ENCODE measurements at regions not wholly inside any gene's neighbourhood (a gene's known extent, or its start where the extent isn't known, plus 50 kb on each side); places are given as distances from the start of the nearest gene placed in this dataset.

DNA sequence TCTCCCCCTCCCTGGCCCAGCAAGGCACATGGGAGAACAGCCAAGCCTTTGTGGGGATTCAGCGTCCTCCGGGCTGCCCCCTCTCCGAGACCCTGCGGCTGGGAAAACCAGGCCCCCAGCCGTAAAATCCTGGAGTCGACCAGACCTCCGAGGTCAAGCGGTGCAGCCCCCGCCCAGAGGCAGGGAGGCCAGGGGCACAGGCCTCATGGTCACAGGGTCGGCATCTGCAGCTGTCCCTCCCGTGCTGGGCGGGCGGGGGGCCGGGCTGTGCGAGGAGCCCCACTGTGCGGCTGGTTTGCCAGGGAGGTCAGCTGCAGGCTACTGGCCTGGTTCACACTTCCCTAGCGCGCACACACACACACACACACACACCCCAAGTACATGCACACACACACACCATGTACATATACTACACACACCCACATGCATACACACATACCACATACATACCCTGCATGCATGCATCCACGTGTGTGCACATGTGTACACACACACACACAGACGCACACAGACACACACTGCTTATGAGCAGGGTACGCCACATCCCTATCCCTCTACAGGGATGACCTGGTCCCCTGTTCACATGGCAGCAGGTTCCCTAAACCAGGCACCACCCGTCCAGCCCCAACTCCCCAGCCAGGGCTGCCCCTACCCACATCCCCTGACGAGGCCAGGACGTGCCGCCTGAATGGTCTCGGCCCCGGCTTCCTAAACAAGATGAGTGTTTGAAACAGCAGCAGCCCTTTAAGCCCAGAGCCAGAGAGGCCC is 108.9 kb upstream of the CIBAR2 start:
- Histone ChIP-seq H3K4me1 (peaks cover 24% of the 10 kb centered on the region), H3K36me3 (no peaks in the 10 kb centered on the region), H3K27ac (no peak overlapping the region), H3K27me3 (no peaks in the 10 kb centered on the region), H3K9me3 (no peaks in the 10 kb centered on the region), H3K4me3 (peak overlapping the region in 1 of 2 donors; percentile 28)
- DNase-seq (ENCODE audit: extremely low spot score in 2 of 2) = no peak
- intact Hi-C loops (cut with DNase I) = no loop called here
- TF ChIP-seq POLR2AphosphoS5 (IDR thresholded peaks at IDR 0.05; ENCODE audit: insufficient read depth in 1 of 2, low read depth in 1 of 2) (no peak), POLR2A (IDR thresholded peaks at IDR 0.05) (no peak)
- TF ChIP-seq, protein P1, sequence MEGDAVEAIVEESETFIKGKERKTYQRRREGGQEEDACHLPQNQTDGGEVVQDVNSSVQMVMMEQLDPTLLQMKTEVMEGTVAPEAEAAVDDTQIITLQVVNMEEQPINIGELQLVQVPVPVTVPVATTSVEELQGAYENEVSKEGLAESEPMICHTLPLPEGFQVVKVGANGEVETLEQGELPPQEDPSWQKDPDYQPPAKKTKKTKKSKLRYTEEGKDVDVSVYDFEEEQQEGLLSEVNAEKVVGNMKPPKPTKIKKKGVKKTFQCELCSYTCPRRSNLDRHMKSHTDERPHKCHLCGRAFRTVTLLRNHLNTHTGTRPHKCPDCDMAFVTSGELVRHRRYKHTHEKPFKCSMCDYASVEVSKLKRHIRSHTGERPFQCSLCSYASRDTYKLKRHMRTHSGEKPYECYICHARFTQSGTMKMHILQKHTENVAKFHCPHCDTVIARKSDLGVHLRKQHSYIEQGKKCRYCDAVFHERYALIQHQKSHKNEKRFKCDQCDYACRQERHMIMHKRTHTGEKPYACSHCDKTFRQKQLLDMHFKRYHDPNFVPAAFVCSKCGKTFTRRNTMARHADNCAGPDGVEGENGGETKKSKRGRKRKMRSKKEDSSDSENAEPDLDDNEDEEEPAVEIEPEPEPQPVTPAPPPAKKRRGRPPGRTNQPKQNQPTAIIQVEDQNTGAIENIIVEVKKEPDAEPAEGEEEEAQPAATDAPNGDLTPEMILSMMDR (IDR thresholded peaks at IDR 0.05) = no peak

DNA sequence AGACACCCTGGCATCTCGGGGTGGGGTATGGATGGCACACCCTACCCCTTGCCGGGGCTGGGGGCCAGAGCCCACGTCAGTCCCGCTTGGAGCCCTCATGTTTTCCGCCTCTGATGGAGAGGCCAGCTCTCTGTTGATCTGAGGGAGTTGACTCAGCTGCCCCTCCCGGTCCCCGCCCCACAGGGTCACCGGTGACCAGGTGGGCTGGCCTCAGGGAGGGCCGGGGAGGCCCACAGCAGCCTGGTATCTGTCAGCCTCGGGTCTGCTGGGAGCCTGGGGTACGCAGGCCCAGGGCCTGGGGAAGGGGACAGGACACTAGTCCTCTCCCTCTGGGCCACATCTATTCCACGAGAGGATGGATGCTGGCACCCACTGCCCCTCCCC is 109.5 kb upstream of the CIBAR2 start:
- Histone ChIP-seq H3K27me3 (no peaks in the 10 kb centered on the region), H3K27ac (no peak overlapping the region), H3K9me3 (no peaks in the 10 kb centered on the region), H3K36me3 (no peaks in the 10 kb centered on the region), H3K4me3 (no peak overlapping the region), H3K4me1 (peaks cover 24% of the 10 kb centered on the region)
- intact Hi-C loops (cut with DNase I) = no loop called here
- DNase-seq (ENCODE audit: extremely low spot score in 2 of 2) = no peak
- no peak for TF ChIP-seq POLR2A (IDR thresholded peaks at IDR 0.05)
- TF ChIP-seq, protein P1 (IDR thresholded peaks at IDR 0.05) = no peak

DNA sequence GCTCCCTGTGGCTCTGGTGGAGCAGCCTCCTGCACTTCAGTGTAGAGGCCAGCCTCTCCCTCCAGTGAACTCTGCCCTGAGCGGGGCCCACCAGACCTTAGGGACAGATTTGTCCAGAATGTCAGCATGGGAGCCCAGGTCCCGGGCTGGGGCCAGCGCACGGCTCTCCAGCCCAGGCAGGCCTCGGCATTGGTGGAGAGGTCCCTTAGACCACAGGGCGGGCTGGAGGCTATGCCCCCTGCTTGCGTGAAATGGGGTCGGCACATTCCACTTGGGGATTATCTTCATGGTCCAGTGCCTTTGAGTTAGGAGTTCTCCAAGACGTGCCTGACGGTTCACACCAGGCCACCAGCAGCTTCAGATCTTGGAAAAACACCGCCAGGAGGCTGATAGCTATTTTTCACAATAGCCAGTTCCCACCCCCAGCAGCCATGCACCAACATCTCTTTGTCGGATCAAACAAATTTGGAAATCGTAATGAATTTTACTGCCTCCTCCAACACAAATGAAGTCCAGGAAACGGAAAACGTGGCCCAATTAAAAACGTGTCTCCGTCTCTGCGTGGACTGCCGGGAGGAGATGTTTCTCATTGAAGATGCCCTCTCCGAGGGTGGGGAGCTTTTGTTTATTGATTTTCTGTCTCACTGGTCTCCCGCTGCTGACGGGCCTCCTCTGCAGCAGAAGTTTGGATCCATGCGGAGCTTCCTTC is 110.0 kb upstream of the CIBAR2 start:
- H3K27me3 ChIP-seq = no peaks in the 10 kb centered on the region
- peaks cover 24% of the 10 kb centered on the region for H3K4me1 ChIP-seq
- H3K36me3 ChIP-seq = no peaks in the 10 kb centered on the region
- intact Hi-C loops (cut with DNase I) = no loop called here
- H3K4me3 ChIP-seq = no peak overlapping the region
- no peak overlapping the region for H3K27ac ChIP-seq
- DNase-seq (ENCODE audit: extremely low spot score in 2 of 2) = no peak
- H3K9me3 ChIP-seq = no peaks in the 10 kb centered on the region
- TF ChIP-seq POLR2A (IDR thresholded peaks at IDR 0.05) (no peak), POLR2AphosphoS5 (IDR thresholded peaks at IDR 0.05; ENCODE audit: insufficient read depth in 1 of 2, low read depth in 1 of 2) (no peak)
- TF ChIP-seq, protein P1 (IDR thresholded peaks at IDR 0.05) = no peak

GRCh38 chr16:85225257-85225656 is 113.0 kb upstream of the CIBAR2 start:
- H3K36me3 ChIP-seq = no peaks in the 10 kb centered on the region
- H3K4me1 ChIP-seq = peaks cover 23% of the 10 kb centered on the region
- no peak for DNase-seq (ENCODE audit: extremely low spot score in 2 of 2)
- H3K27me3 ChIP-seq = no peaks in the 10 kb centered on the region
- H3K4me3 ChIP-seq = no peak overlapping the region
- no peak overlapping the region for H3K27ac ChIP-seq
- no peak for TF ChIP-seq POLR2AphosphoS5 (IDR thresholded peaks at IDR 0.05; ENCODE audit: insufficient read depth in 1 of 2, low read depth in 1 of 2)
- TF ChIP-seq, protein P1 (IDR thresholded peaks at IDR 0.05) = no peak
- TF ChIP-seq POLR2A (IDR thresholded peaks at IDR 0.05) = no peak
- intact Hi-C loops (cut with DNase I) = no loop called here
- H3K9me3 ChIP-seq = no peaks in the 10 kb centered on the region

GRCh38 chr16:85225721-85226120 is 113.4 kb upstream of the CIBAR2 start:
- intact Hi-C loops (cut with DNase I) = no loop called here
- Histone ChIP-seq H3K36me3 (no peaks in the 10 kb centered on the region), H3K9me3 (no peaks in the 10 kb centered on the region), H3K27me3 (no peaks in the 10 kb centered on the region), H3K27ac (no peak overlapping the region), H3K4me3 (no peak overlapping the region), H3K4me1 (peaks cover 19% of the 10 kb centered on the region)
- DNase-seq (ENCODE audit: extremely low spot score in 2 of 2) = no peak
- TF ChIP-seq, protein P1 (IDR thresholded peaks at IDR 0.05) = no peak
- TF ChIP-seq POLR2AphosphoS5 (IDR thresholded peaks at IDR 0.05; ENCODE audit: insufficient read depth in 1 of 2, low read depth in 1 of 2) (no peak), POLR2A (IDR thresholded peaks at IDR 0.05) (no peak)

Measured in vagina (tissue), 2 donors.